ENCODE measurements at regions not wholly inside any gene's neighbourhood (a gene's known extent, or its start where the extent isn't known, plus 50 kb on each side); places are given as distances from the start of the nearest gene placed in this dataset.

- CTCF ChIA-PET (ENCODE audit: low intra/inter-chr PET ratio): no interaction called here
- H3K9me1 ChIP-seq (ENCODE audit: control insufficient read depth, insufficient read depth, low read length): no peaks in the 10 kb centered on the region
- FAIRE-seq: no peak
Measured at GRCh38 chr11:98729118-98729517, 291.6 kb upstream of the CNTN5 start.

More at GRCh38 chr11:98729118-98729517, 291.6 kb upstream of the CNTN5 start:
- Histone ChIP-seq H4K20me1 (replicated peaks; ENCODE audit: control insufficient read depth, insufficient read depth, low read length) (no peaks in the 10 kb centered on the region), H3K4me2 (ENCODE audit: insufficient read depth, low read length) (no peak overlapping the region), H3K4me3 (no peak overlapping the region), H3K9ac (ENCODE audit: insufficient read depth in 1 of 2, low read depth in 2 of 2, low read length in 2 of 2) (no peak overlapping the region), H3K27me3 (ENCODE audit: control insufficient read depth in 2 of 2, insufficient read depth in 2 of 2, low read length in 2 of 2) (no peaks in the 10 kb centered on the region), H3K27ac (ENCODE audit: extremely low read depth, low read depth, low read length) (no peak overlapping the region), H3K9me3 (replicated peaks; ENCODE audit: control insufficient read depth, insufficient read depth, low read depth, low read length) (no peaks in the 10 kb centered on the region), H3K36me3 (ENCODE audit: control insufficient read depth, insufficient read depth, low read length) (no peaks in the 10 kb centered on the region), H3K79me2 (ENCODE audit: control insufficient read depth, insufficient read depth, low read length) (no peaks in the 10 kb centered on the region), H3K4me1 (replicated peaks in 1 of 2; ENCODE audit: control insufficient read depth in 2 of 2, insufficient read depth in 2 of 2, low read length in 2 of 2) (no peaks in the 10 kb centered on the region), H2AFZ (ENCODE audit: low read depth, low read length) (no peak overlapping the region)
- DNase-seq (ENCODE audit: extremely low read depth in 1 of 4, low spot score in 3 of 4) (no peak), ATAC-seq (no peak)
- intact Hi-C loops (cut with micrococcal nuclease) (no loop called here), in situ Hi-C loops (cut with MboI) (no loop called here)
- no TSS peak for BruUV-seq (replicated peaks)
- 21% methylated on average over 6 of the region's 6 CpGs for WGBS (ENCODE audit: insufficient coverage, low coverage, missing lambda C conversion rate)
- POLR2A ChIA-PET: no interaction called here
- TF ChIP-seq POLR2H (tag; IDR thresholded peaks at IDR 0.05; ENCODE audit: low read depth) (no peak), ZZZ3 (IDR thresholded peaks at IDR 0.05) (no peak), IFI16 (CRISPR knock-in tag; IDR thresholded peaks at IDR 0.05) (no peak), SLC30A9 (CRISPR knock-in tag; IDR thresholded peaks at IDR 0.05) (no peak), ZNF668 (CRISPR knock-in tag; IDR thresholded peaks at IDR 0.05) (no peak), BMI1 (IDR thresholded peaks at IDR 0.05; ENCODE audit: low read length) (no peak), E2F8 (IDR thresholded peaks at IDR 0.05; ENCODE audit: low read depth, partially characterized antibody) (no peak)

All from K562 (cell line).